ENCODE measurements at regions not wholly inside any gene's neighbourhood (a gene's known extent, or its start where the extent isn't known, plus 50 kb on each side); places are given as distances from the start of the nearest gene placed in this dataset.

GRCh38 chr2:217063238-217063755 is 203.4 kb upstream of the TNP1 start:
- Histone ChIP-seq H3K4me1 (ENCODE audit: control insufficient read depth, extremely low read depth, insufficient read depth, low read length) (no peaks in the 10 kb centered on the region), H3K4me3 (ENCODE audit: control insufficient read depth in 2 of 3, extremely low read depth in 1 of 3, insufficient read depth in 2 of 3, low read depth in 1 of 3, low read length in 3 of 3) (no peak overlapping the region), H3K9me3 (ENCODE audit: control insufficient read depth, low read depth, low read length) (peaks cover 2% of the 10 kb centered on the region), H3K9me1 (ENCODE audit: control insufficient read depth, extremely low read depth, insufficient read depth, low read length) (no peaks in the 10 kb centered on the region), H3K79me2 (ENCODE audit: control insufficient read depth, insufficient read depth, low read length) (no peaks in the 10 kb centered on the region), H4K20me1 (ENCODE audit: control insufficient read depth, extremely low read depth, insufficient read depth, low read length) (no peaks in the 10 kb centered on the region), H3K4me2 (ENCODE audit: control insufficient read depth, extremely low read depth, insufficient read depth, low read depth, low read length) (no peak overlapping the region), H2AFZ (ENCODE audit: control insufficient read depth, low read length) (no peak overlapping the region), H3K27me3 (ENCODE audit: control insufficient read depth, extremely low read depth, insufficient read depth, low read length) (no peaks in the 10 kb centered on the region), H3K27ac (ENCODE audit: control insufficient read depth, insufficient read depth, low read length) (no peak overlapping the region), H3K36me3 (ENCODE audit: control insufficient read depth in 2 of 2, extremely low read depth in 1 of 2, insufficient read depth in 2 of 2, low read length in 2 of 2) (no peaks in the 10 kb centered on the region), H3K9ac (ENCODE audit: control insufficient read depth, extremely low read depth, insufficient read depth, low read length) (no peak overlapping the region)
- TF ChIP-seq, protein P1, sequence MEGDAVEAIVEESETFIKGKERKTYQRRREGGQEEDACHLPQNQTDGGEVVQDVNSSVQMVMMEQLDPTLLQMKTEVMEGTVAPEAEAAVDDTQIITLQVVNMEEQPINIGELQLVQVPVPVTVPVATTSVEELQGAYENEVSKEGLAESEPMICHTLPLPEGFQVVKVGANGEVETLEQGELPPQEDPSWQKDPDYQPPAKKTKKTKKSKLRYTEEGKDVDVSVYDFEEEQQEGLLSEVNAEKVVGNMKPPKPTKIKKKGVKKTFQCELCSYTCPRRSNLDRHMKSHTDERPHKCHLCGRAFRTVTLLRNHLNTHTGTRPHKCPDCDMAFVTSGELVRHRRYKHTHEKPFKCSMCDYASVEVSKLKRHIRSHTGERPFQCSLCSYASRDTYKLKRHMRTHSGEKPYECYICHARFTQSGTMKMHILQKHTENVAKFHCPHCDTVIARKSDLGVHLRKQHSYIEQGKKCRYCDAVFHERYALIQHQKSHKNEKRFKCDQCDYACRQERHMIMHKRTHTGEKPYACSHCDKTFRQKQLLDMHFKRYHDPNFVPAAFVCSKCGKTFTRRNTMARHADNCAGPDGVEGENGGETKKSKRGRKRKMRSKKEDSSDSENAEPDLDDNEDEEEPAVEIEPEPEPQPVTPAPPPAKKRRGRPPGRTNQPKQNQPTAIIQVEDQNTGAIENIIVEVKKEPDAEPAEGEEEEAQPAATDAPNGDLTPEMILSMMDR (optimal IDR thresholded peaks at IDR 0.05 in 1 of 3, IDR thresholded peaks at IDR 0.05 in 1 of 3, conservative IDR thresholded peaks at IDR 0.05 in 1 of 3; ENCODE audit: extremely low read depth in 1 of 3, insufficient read depth in 2 of 3, low read length in 3 of 3), result no peak
- DNase-seq (ENCODE audit: low read depth, low spot score) (no peak), FAIRE-seq (no peak)
- dilution Hi-C loops (cut with MboI; ENCODE audit: extremely low pct_ligation_motif_present, low sequenced_read_pairs), result no loop called here

DNA sequence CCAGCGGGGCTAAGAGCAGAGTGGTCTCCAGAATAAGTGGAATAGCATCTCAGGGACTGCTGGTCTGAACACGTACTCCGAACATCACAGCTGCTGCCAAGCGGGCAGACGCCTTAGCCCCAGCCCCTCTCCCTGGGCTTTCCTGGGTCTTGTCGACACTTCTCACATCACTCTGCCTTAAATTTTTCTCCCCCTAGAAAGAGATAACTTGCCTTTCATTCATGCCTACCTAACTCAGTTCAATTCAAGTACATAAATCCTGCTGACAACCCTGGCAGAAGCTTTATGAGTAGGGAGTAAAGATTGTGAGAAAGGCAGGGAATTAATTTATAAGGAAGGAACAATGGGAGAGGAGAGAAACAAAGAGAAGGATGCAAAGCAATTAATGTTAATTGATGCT is 202.9 kb upstream of the TNP1 start:
- FAIRE-seq, result no peak
- dilution Hi-C loops (cut with MboI; ENCODE audit: extremely low pct_ligation_motif_present, low sequenced_read_pairs), result no loop called here

More for the DNA sequence above, 202.9 kb upstream of the TNP1 start:
- no peak overlapping the region for H3K4me2 ChIP-seq (ENCODE audit: control insufficient read depth, extremely low read depth, insufficient read depth, low read depth, low read length)
- H3K36me3 ChIP-seq (ENCODE audit: control insufficient read depth in 2 of 2, extremely low read depth in 1 of 2, insufficient read depth in 2 of 2, low read length in 2 of 2), result no peaks in the 10 kb centered on the region
- TF ChIP-seq EZH2 (IDR thresholded peaks at IDR 0.05; ENCODE audit: low read length), result no peak
- TF ChIP-seq, protein P1 (optimal IDR thresholded peaks at IDR 0.05 in 1 of 3, IDR thresholded peaks at IDR 0.05 in 1 of 3, conservative IDR thresholded peaks at IDR 0.05 in 1 of 3; ENCODE audit: extremely low read depth in 1 of 3, insufficient read depth in 2 of 3, low read length in 3 of 3), result no peak
- no peak for DNase-seq (ENCODE audit: low read depth, low spot score)
- H4K20me1 ChIP-seq (ENCODE audit: control insufficient read depth, extremely low read depth, insufficient read depth, low read length), result no peaks in the 10 kb centered on the region
- no peaks in the 10 kb centered on the region for H3K4me1 ChIP-seq (ENCODE audit: control insufficient read depth, extremely low read depth, insufficient read depth, low read length)
- no peak overlapping the region for H3K9ac ChIP-seq (ENCODE audit: control insufficient read depth, extremely low read depth, insufficient read depth, low read length)
- no peaks in the 10 kb centered on the region for H3K9me1 ChIP-seq (ENCODE audit: control insufficient read depth, extremely low read depth, insufficient read depth, low read length)
- H3K9me3 ChIP-seq (ENCODE audit: control insufficient read depth, low read depth, low read length), result peaks cover under 1% of the 10 kb centered on the region
- no peak overlapping the region for H3K27ac ChIP-seq (ENCODE audit: control insufficient read depth, insufficient read depth, low read length)
- H2AFZ ChIP-seq (ENCODE audit: control insufficient read depth, low read length), result no peak overlapping the region
- no peaks in the 10 kb centered on the region for H3K79me2 ChIP-seq (ENCODE audit: control insufficient read depth, insufficient read depth, low read length)
- H3K4me3 ChIP-seq (ENCODE audit: control insufficient read depth in 2 of 3, extremely low read depth in 1 of 3, insufficient read depth in 2 of 3, low read depth in 1 of 3, low read length in 3 of 3), result no peak overlapping the region
- no peaks in the 10 kb centered on the region for H3K27me3 ChIP-seq (ENCODE audit: control insufficient read depth, extremely low read depth, insufficient read depth, low read length)

Measured in keratinocyte (primary cell).